ENCODE measurements at regions not wholly inside any gene's neighbourhood (a gene's known extent, or its start where the extent isn't known, plus 50 kb on each side); places are given as distances from the start of the nearest gene placed in this dataset.
"Not testable (repeated sequence)": the region's sequence is repeated elsewhere in the genome, so short reads cannot be mapped to it uniquely, and the experiment has no call there.

DNA sequence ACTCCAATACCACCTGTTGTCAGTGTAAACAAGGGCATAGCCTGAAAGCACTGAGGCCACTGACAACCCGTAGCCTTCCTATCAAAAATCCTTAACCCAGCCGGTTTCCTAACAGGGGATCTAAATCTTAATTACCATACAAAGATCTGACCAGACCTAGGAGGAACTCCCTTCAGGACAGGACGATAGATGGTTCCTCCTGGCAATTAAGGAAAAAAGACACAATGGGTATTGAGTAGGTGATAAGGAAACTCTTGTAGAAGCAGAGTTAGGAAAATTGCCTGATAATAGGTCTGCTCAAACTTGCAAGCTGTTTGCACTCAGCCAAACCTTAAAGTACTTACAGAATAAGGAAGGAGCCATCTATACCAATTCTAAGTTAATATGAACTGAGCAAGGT is 1517.3 kb upstream of the RAG2 start:
- H3K9me3 ChIP-seq (ENCODE audit: control insufficient read depth in 1 of 2, insufficient read depth in 1 of 2, low read depth in 1 of 2, low read length in 2 of 2); RAD21 ChIA-PET (ENCODE audit: low non-redundant PET in 1 of 2, low total read pairs in 2 of 2, uncharacterized antibody in 2 of 2, unreplicated experiment in 2 of 2); intact Hi-C loops (cut with micrococcal nuclease); H3K4me2 ChIP-seq (ENCODE audit: low read length); H3K9me2 ChIP-seq (ENCODE audit: insufficient read depth); BruUV-seq (replicated peaks); DNase-seq (ENCODE audit: low read depth, low spot score); H2AFZ ChIP-seq (ENCODE audit: low read depth, low read length, poor library complexity, severe bottlenecking); H4K20me1 ChIP-seq (ENCODE audit: insufficient read depth); H3K36me3 ChIP-seq (ENCODE audit: control insufficient read depth in 1 of 2, insufficient read depth in 2 of 2, low read length in 2 of 2); H3K27ac ChIP-seq (ENCODE audit: low read depth, low read length); H3K4me3 ChIP-seq (replicated peaks in 1 of 2; ENCODE audit: low read depth in 1 of 2, low read length in 2 of 2); POLR2A ChIA-PET; H3K79me2 ChIP-seq (ENCODE audit: insufficient read depth, low read length); ATAC-seq; H3K9ac ChIP-seq (ENCODE audit: low read length); H3K27me3 ChIP-seq (ENCODE audit: insufficient read depth, low read length); H3K4me1 ChIP-seq (ENCODE audit: control insufficient read depth in 1 of 2, insufficient read depth in 2 of 2, low read length in 2 of 2); CTCF ChIA-PET: not testable (repeated sequence)

DNA sequence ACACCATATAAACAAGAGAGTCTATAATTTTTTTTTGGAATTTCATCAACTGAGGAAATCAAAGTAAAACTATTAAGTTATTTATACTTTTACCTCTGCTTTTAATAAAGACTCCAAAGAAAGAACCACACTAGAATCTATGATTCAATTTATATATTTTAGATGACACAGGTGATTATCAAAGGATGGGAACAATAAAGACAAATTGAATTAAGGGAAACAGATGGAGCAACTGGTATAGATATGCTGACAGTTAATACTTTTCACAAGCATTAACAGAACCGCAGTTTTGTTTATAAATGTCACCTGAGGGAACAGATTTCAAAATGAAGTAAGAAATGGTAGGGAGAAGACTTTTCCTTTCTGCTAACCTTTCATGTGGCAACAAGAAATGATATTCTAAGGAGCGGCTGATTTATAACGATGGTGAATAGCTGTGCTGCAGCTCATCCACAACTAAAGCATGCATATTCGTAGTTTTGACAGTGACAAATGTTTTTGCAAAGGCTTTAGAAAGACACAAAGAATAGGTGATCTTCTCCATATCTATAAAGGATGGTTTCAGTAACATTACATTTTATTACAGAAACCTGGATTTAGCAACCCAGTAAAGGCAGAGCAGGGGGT is 1502.9 kb upstream of the RAG2 start:
- H3K4me3 ChIP-seq (replicated peaks in 1 of 2; ENCODE audit: low read depth in 1 of 2, low read length in 2 of 2), result no peak overlapping the region
- RAD21 ChIA-PET (ENCODE audit: low non-redundant PET in 1 of 2, low total read pairs in 2 of 2, uncharacterized antibody in 2 of 2, unreplicated experiment in 2 of 2), result no interaction called here
- H2AFZ ChIP-seq (ENCODE audit: low read depth, low read length, poor library complexity, severe bottlenecking), result no peak overlapping the region
- H3K4me1 ChIP-seq (ENCODE audit: control insufficient read depth in 1 of 2, insufficient read depth in 2 of 2, low read length in 2 of 2), result no peaks in the 10 kb centered on the region
- ATAC-seq (no peak), DNase-seq (ENCODE audit: low read depth, low spot score) (no peak)
- no peaks in the 10 kb centered on the region for H3K9me2 ChIP-seq (ENCODE audit: insufficient read depth)
- H3K36me3 ChIP-seq (ENCODE audit: control insufficient read depth in 1 of 2, insufficient read depth in 2 of 2, low read length in 2 of 2), result no peaks in the 10 kb centered on the region
- no peaks in the 10 kb centered on the region for H3K27me3 ChIP-seq (ENCODE audit: insufficient read depth, low read length)
- POLR2A ChIA-PET, result no interaction called here
- H3K79me2 ChIP-seq (ENCODE audit: insufficient read depth, low read length), result no peaks in the 10 kb centered on the region
- CTCF ChIA-PET, result no interaction called here
- H3K4me2 ChIP-seq (ENCODE audit: low read length), result no peak overlapping the region
- H3K27ac ChIP-seq (ENCODE audit: low read depth, low read length), result no peak overlapping the region
- TF ChIP-seq, protein P1, sequence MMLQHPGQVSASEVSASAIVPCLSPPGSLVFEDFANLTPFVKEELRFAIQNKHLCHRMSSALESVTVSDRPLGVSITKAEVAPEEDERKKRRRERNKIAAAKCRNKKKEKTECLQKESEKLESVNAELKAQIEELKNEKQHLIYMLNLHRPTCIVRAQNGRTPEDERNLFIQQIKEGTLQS (IDR thresholded peaks at IDR 0.05), result no peak
- TF ChIP-seq, protein P2, sequence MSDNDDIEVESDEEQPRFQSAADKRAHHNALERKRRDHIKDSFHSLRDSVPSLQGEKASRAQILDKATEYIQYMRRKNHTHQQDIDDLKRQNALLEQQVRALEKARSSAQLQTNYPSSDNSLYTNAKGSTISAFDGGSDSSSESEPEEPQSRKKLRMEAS (IDR thresholded peaks at IDR 0.05), result no peak
- TF ChIP-seq SIN3A (IDR thresholded peaks at IDR 0.05; ENCODE audit: low read depth), result no peak
- TF ChIP-seq TCF7L2 (IDR thresholded peaks at IDR 0.05; ENCODE audit: borderline replicate concordance, extremely low read depth, insufficient read depth, insufficient read length), result no peak
- no peak for TF ChIP-seq CEBPB (IDR thresholded peaks at IDR 0.05; ENCODE audit: low read depth)
- TF ChIP-seq FOSL1 (IDR thresholded peaks at IDR 0.05; ENCODE audit: low read depth), result no peak
- no peak for TF ChIP-seq EZH2phosphoT487 (IDR thresholded peaks at IDR 0.05; ENCODE audit: borderline replicate concordance)
- TF ChIP-seq ZNF274 (IDR thresholded peaks at IDR 0.05; ENCODE audit: low read depth, low read length), result no peak
- TF ChIP-seq EZH2 (IDR thresholded peaks at IDR 0.05), result no peak
- no peak for TF ChIP-seq POLR2A (IDR thresholded peaks at IDR 0.05; ENCODE audit: borderline replicate concordance, extremely low read depth, insufficient read depth, insufficient read length)
- no TSS peak for BruUV-seq (replicated peaks)
- H4K20me1 ChIP-seq (ENCODE audit: insufficient read depth), result no peaks in the 10 kb centered on the region
- no peak overlapping the region for H3K9ac ChIP-seq (ENCODE audit: low read length)
- H3K9me3 ChIP-seq (ENCODE audit: control insufficient read depth in 1 of 2, insufficient read depth in 1 of 2, low read depth in 1 of 2, low read length in 2 of 2), result peaks cover 4 to 22% of the 10 kb centered on the region in 2 experiments; a peak in 2 of 4 replicates
- intact Hi-C loops (cut with micrococcal nuclease), result no loop called here
